Breast epithelium (tissue), 3 donors: ENCODE measurements at regions not wholly inside any gene's neighbourhood (a gene's known extent, or its start where the extent isn't known, plus 50 kb on each side); places are given as distances from the start of the nearest gene placed in this dataset.

Experiments used
- CTCF ChIP-seq, 3 donors: fragments of 450-650 bp; IDR thresholded peaks; one replicate each; pipeline ENCODE4 v1.5.1; 2016 to 2017; ENCODE audit warnings: antibody characterized with exemption in 3 of 3, mild to moderate bottlenecking in 3 of 3, moderate library complexity in 3 of 3
- POLR2AphosphoS5 ChIP-seq, 3 donors: sonication (generic); formaldehyde crosslinking; IDR thresholded peaks; one replicate each; pipeline ENCODE4 v1.6.1; 2017; ENCODE audit warnings: antibody characterized with exemption in 3 of 3

- no peak for TF ChIP-seq CTCF (IDR thresholded peaks at IDR 0.05)
- TF ChIP-seq POLR2AphosphoS5 (IDR thresholded peaks at IDR 0.05), result no peak
Observed at GRCh38 chr3:28601291-28601690, 252.7 kb upstream of the AZI2 start.
